Non-pigmented ciliary epithelial cell (primary cell): ENCODE measurements at regions not wholly inside any gene's neighbourhood (a gene's known extent, or its start where the extent isn't known, plus 50 kb on each side); places are given as distances from the start of the nearest gene placed in this dataset.
A peak's percentile ranks its signal among the peaks of the same experiment; 100 is the strongest.
"Not testable (repeated sequence)": the region's sequence is repeated elsewhere in the genome, so short reads cannot be mapped to it uniquely, and the experiment has no call there.

Source experiments
- DNase-seq: peaks from one replicate; pipeline ENCODE4 v3.0.0-alpha.2; 2010; ENCODE audit warnings: low read depth

- no peak for DNase-seq
These were observed 103.5 kb downstream of the SPRY4 start for GRCh38 chr5:142221091-142221860.

GRCh38 chr5:142219146-142219545 lies 105.7 kb downstream of the SPRY4 start:
- DNase-seq, result no peak

GRCh38 chr5:142216931-142217330 lies 107.9 kb downstream of the SPRY4 start:
- DNase-seq, result no peak

- peak; percentile 93 for DNase-seq
These were observed 107.5 kb downstream of the NDFIP1 start for GRCh38 chr5:142215915-142216681.

- DNase-seq, result no peak
These were observed 104.5 kb downstream of the NDFIP1 start for GRCh38 chr5:142213077-142213476.

- no peak for DNase-seq
These were observed 103.3 kb downstream of the NDFIP1 start for GRCh38 chr5:142211918-142212317.

- no peak for DNase-seq
These were observed 102.4 kb downstream of the NDFIP1 start for GRCh38 chr5:142210864-142211412.

- no peak for DNase-seq
These were observed 101.4 kb downstream of the NDFIP1 start for GRCh38 chr5:142210011-142210410.

- no peak for DNase-seq
These were observed 100.3 kb downstream of the NDFIP1 start for GRCh38 chr5:142208777-142209312.

GRCh38 chr5:142208244-142208643 lies 99.7 kb downstream of the NDFIP1 start:
- not testable (repeated sequence) for DNase-seq

GRCh38 chr5:142206801-142207200 lies 98.2 kb downstream of the NDFIP1 start:
- no peak for DNase-seq

GRCh38 chr5:142204219-142204618 lies 95.6 kb downstream of the NDFIP1 start:
- no peak for DNase-seq
